GM23338 (cell line): ENCODE measurements at regions not wholly inside any gene's neighbourhood (a gene's known extent, or its start where the extent isn't known, plus 50 kb on each side); places are given as distances from the start of the nearest gene placed in this dataset.
"Not testable (repeated sequence)": the region's sequence is repeated elsewhere in the genome, so short reads cannot be mapped to it uniquely, and the experiment has no call there.

ENCODE experiments used
- ATAC-seq: fragments of 200-7000 bp; cut with Tn5 transposase; 3 replicates; pipeline ENCODE4 v1.9.1; 2020
- DNase-seq: peaks from one replicate; pipeline ENCODE4 v3.0.0-alpha.2; 2015; ENCODE audit warnings: low spot score
- H2AFZ ChIP-seq: fragments of 200-600 bp; sonication (generic); 2 replicates; pipeline ENCODE4 v1.8.0; 2016; ENCODE audit warnings: antibody characterized with exemption, mild to moderate bottlenecking, moderate library complexity
- H3F3A ChIP-seq: fragments of 200-600 bp; sonication (generic); replicated peaks from 2 replicates; pipeline ENCODE4 v1.8.0; 2017; ENCODE audit warnings: antibody characterized with exemption, mixed run types, low read depth
- H3K27ac ChIP-seq: fragments of 200-600 bp; sonication (generic); 2 replicates; pipeline ENCODE4 v1.6.1; 2016; ENCODE audit warnings: low read depth
- H3K27me3 ChIP-seq: fragments of 200-600 bp; sonication (generic); 2 replicates; pipeline ENCODE4 v1.8.0; 2016; ENCODE audit warnings: mild to moderate bottlenecking, mixed run types, moderate library complexity; ENCODE audit not compliant: insufficient read depth
- H3K36me3 ChIP-seq: fragments of 200-600 bp; sonication (generic); 2 replicates; pipeline ENCODE4 v1.8.0; 2016; ENCODE audit warnings: mild to moderate bottlenecking; ENCODE audit not compliant: insufficient read depth
- H3K4me1 ChIP-seq: fragments of 200-600 bp; sonication (generic); 2 replicates; pipeline ENCODE4 v1.8.0; 2016; ENCODE audit warnings: mild to moderate bottlenecking, moderate library complexity; ENCODE audit not compliant: insufficient read depth
- H3K4me2 ChIP-seq: fragments of 200-600 bp; sonication (generic); 2 replicates; pipeline ENCODE4 v1.7.1; 2017; ENCODE audit warnings: mixed run types
- H3K4me3 ChIP-seq: fragments of 200-600 bp; sonication (generic); 2 replicates; pipeline ENCODE4 v1.6.1; 2016; ENCODE audit warnings: mixed run types
- H3K79me2 ChIP-seq: fragments of 200-600 bp; sonication (generic); replicated peaks from 2 replicates; pipeline ENCODE4 v1.8.0; 2017; ENCODE audit warnings: mild to moderate bottlenecking; ENCODE audit not compliant: insufficient read depth
- H3K9me2 ChIP-seq: fragments of 200-600 bp; sonication (generic); 2 replicates; pipeline ENCODE4 v1.8.0; 2017; ENCODE audit not compliant: insufficient read depth
- H4K20me1 ChIP-seq: fragments of 200-600 bp; sonication (generic); replicated peaks from 2 replicates; pipeline ENCODE4 v1.8.0; 2017; ENCODE audit warnings: mild to moderate bottlenecking; ENCODE audit not compliant: insufficient read depth
- H3K27ac Mint-ChIP-seq: 2 replicates; pipeline ENCODE4 v1.8.0; 2020; ENCODE audit warnings: inconsistent platforms, mild to moderate bottlenecking, moderate library complexity, mixed read lengths
- H3K27me3 Mint-ChIP-seq: 3 replicates; pipeline ENCODE4 v1.8.0; 2022; ENCODE audit warnings: low read depth, mild to moderate bottlenecking, moderate library complexity, mixed read lengths, inconsistent platforms; ENCODE audit not compliant: insufficient read depth, poor library complexity
- H3K36me3 Mint-ChIP-seq: 3 replicates; pipeline ENCODE4 v1.8.0; 2021; ENCODE audit warnings: low read depth, mild to moderate bottlenecking, inconsistent platforms, moderate library complexity, mixed read lengths
- H3K4me1 Mint-ChIP-seq: 3 replicates; pipeline ENCODE4 v1.8.0; 2020; ENCODE audit warnings: mild to moderate bottlenecking, inconsistent platforms, mixed read lengths
- H3K4me3 Mint-ChIP-seq: 3 replicates; pipeline ENCODE4 v1.8.0; 2021; ENCODE audit warnings: moderate library complexity, mild to moderate bottlenecking, inconsistent platforms, mixed read lengths
- H3K9me3 Mint-ChIP-seq: 3 replicates; pipeline ENCODE4 v1.8.0; 2020; ENCODE audit warnings: moderate library complexity, mild to moderate bottlenecking, inconsistent platforms, mixed read lengths
- CREB1 ChIP-seq: fragments of 250-450 bp; sonication (Bioruptor Pico); IDR thresholded peaks from 2 replicates; pipeline ENCODE4 v1.5.0; 2020; ENCODE audit warnings: low read depth, mild to moderate bottlenecking, moderate library complexity
- EZH2 ChIP-seq: fragments of 200-600 bp; sonication (generic); IDR thresholded peaks from one replicate; pipeline ENCODE4 v1.8.0; 2017; ENCODE audit warnings: antibody characterized with exemption, mild to moderate bottlenecking, low read depth; ENCODE audit not compliant: unreplicated experiment
- EZH2phosphoT487 ChIP-seq: fragments of 200-600 bp; sonication (generic); IDR thresholded peaks from one replicate; pipeline ENCODE4 v1.8.1; 2018; ENCODE audit warnings: antibody characterized with exemption; ENCODE audit not compliant: unreplicated experiment
- JUNB ChIP-seq: IDR thresholded peaks from one replicate; pipeline ENCODE4 v1.6.1; 2016; ENCODE audit warnings: antibody characterized with exemption; ENCODE audit not compliant: unreplicated experiment
- NANOG ChIP-seq: IDR thresholded peaks from 2 replicates; pipeline ENCODE4 v1.6.1; 2016; ENCODE audit warnings: antibody characterized with exemption, borderline replicate concordance
- POLR2AphosphoS5 ChIP-seq: IDR thresholded peaks from 2 replicates; pipeline ENCODE4 v1.6.1; 2016; ENCODE audit warnings: antibody characterized with exemption, low read depth
- STAT1 ChIP-seq: IDR thresholded peaks from one replicate; pipeline ENCODE4 v1.6.1; 2016; ENCODE audit warnings: antibody characterized with exemption; ENCODE audit not compliant: unreplicated experiment
- ZNF114 ChIP-seq: fragments of 250-450 bp; sonication (Bioruptor Pico); IDR thresholded peaks from 2 replicates; pipeline ENCODE4 v1.5.0; 2020; ENCODE audit warnings: mild to moderate bottlenecking, moderate library complexity
- ZNF331 ChIP-seq: fragments of 250-450 bp; sonication (Bioruptor Pico); IDR thresholded peaks from 2 replicates; pipeline ENCODE4 v1.5.0; 2020; ENCODE audit warnings: low read depth, mild to moderate bottlenecking, moderate library complexity
- ZNF462 ChIP-seq: fragments of 250-450 bp; sonication (Bioruptor Pico); IDR thresholded peaks from 2 replicates; pipeline ENCODE4 v1.5.0; 2020; ENCODE audit warnings: mild to moderate bottlenecking, moderate library complexity
- TF ChIP-seq, protein P1 (sequence below): IDR thresholded peaks from 2 replicates; pipeline ENCODE4 v1.6.1; 2016; ENCODE audit warnings: antibody characterized with exemption
- TF ChIP-seq, protein P2 (sequence below): IDR thresholded peaks from one replicate; pipeline ENCODE4 v1.6.1; 2018; ENCODE audit warnings: antibody characterized with exemption; ENCODE audit not compliant: unreplicated experiment

- ATAC-seq, H3K4me1 Mint-ChIP-seq, H2AFZ ChIP-seq, H3K27me3 Mint-ChIP-seq, H3K4me3 ChIP-seq, H3K27ac ChIP-seq, DNase-seq, H3K4me2 ChIP-seq, H3K4me1 ChIP-seq, H3K27ac Mint-ChIP-seq, H3K36me3 ChIP-seq, H3K9me2 ChIP-seq, H3F3A ChIP-seq, H3K79me2 ChIP-seq, H3K27me3 ChIP-seq, H3K4me3 Mint-ChIP-seq, H4K20me1 ChIP-seq: not testable (repeated sequence)
- peaks cover 46% of the 10 kb centered on the region for H3K9me3 Mint-ChIP-seq
- H3K36me3 Mint-ChIP-seq: peaks cover 28% of the 10 kb centered on the region
Observed at GRCh38 chr13:53452263-53452808, 423.7 kb downstream of the OLFM4 start.

DNA sequence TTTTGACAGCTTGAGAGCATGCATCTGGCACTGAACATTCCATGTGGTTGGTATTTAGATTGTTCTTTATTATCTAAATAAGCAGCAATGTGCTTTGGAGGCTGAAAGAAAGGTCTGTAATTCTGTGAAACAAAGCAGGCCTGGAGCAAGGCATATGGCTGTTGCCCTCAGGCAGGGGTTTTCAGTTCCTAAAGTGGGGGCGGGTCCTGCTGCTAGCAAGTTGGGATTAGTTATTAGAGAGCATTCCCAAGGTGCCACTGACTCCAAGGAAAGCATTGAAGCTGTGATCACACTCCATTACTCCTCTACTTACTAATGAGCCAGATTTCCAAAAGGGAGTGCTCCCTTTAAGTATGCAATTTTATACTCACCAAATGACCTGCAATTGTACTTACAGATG lies 432.2 kb downstream of the OLFM4 start:
- DNase-seq: no peak
- Histone ChIP-seq H3K4me3 (no peak overlapping the region), H3K4me1 (no peaks in the 10 kb centered on the region), H3K27me3 (no peaks in the 10 kb centered on the region), H3F3A (no peaks in the 10 kb centered on the region), H3K79me2 (no peaks in the 10 kb centered on the region), H3K27ac (no peak overlapping the region), H3K9me2 (0 out of 2 replicates have a peak, but pooled peaks cover 4% of the 10 kb centered on the region), H3K4me2 (no peak overlapping the region), H4K20me1 (no peaks in the 10 kb centered on the region), H2AFZ (no peak overlapping the region), H3K36me3 (no peaks in the 10 kb centered on the region)
- Mint-ChIP-seq H3K27me3 (peaks cover 2% of the 10 kb centered on the region), H3K9me3 (peaks cover 11% of the 10 kb centered on the region), H3K4me3 (no peak overlapping the region), H3K4me1 (no peaks in the 10 kb centered on the region), H3K36me3 (peaks cover 3% of the 10 kb centered on the region; the same call in 1 of the 3 replicates), H3K27ac (no peak overlapping the region)
- ATAC-seq: no peak
- TF ChIP-seq, protein P1, sequence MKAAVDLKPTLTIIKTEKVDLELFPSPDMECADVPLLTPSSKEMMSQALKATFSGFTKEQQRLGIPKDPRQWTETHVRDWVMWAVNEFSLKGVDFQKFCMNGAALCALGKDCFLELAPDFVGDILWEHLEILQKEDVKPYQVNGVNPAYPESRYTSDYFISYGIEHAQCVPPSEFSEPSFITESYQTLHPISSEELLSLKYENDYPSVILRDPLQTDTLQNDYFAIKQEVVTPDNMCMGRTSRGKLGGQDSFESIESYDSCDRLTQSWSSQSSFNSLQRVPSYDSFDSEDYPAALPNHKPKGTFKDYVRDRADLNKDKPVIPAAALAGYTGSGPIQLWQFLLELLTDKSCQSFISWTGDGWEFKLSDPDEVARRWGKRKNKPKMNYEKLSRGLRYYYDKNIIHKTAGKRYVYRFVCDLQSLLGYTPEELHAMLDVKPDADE: no peak
- TF ChIP-seq ZNF114 (CRISPR knock-in tag) (no peak), ZNF331 (no peak), STAT1 (no peak), EZH2phosphoT487 (no peak), CREB1 (CRISPR knock-in tag) (no peak), ZNF462 (no peak), NANOG (no peak), POLR2AphosphoS5 (no peak), EZH2 (no peak), JUNB (no peak)
- TF ChIP-seq, protein P2, sequence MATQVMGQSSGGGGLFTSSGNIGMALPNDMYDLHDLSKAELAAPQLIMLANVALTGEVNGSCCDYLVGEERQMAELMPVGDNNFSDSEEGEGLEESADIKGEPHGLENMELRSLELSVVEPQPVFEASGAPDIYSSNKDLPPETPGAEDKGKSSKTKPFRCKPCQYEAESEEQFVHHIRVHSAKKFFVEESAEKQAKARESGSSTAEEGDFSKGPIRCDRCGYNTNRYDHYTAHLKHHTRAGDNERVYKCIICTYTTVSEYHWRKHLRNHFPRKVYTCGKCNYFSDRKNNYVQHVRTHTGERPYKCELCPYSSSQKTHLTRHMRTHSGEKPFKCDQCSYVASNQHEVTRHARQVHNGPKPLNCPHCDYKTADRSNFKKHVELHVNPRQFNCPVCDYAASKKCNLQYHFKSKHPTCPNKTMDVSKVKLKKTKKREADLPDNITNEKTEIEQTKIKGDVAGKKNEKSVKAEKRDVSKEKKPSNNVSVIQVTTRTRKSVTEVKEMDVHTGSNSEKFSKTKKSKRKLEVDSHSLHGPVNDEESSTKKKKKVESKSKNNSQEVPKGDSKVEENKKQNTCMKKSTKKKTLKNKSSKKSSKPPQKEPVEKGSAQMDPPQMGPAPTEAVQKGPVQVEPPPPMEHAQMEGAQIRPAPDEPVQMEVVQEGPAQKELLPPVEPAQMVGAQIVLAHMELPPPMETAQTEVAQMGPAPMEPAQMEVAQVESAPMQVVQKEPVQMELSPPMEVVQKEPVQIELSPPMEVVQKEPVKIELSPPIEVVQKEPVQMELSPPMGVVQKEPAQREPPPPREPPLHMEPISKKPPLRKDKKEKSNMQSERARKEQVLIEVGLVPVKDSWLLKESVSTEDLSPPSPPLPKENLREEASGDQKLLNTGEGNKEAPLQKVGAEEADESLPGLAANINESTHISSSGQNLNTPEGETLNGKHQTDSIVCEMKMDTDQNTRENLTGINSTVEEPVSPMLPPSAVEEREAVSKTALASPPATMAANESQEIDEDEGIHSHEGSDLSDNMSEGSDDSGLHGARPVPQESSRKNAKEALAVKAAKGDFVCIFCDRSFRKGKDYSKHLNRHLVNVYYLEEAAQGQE: no peak
